OCI-LY1 (cell line): ENCODE measurements at regions not wholly inside any gene's neighbourhood (a gene's known extent, or its start where the extent isn't known, plus 50 kb on each side); places are given as distances from the start of the nearest gene placed in this dataset.

Source experiments
- CTCF ChIP-seq: fragments of 200-600 bp; sonication (generic), shearing (Covaris generic); IDR thresholded peaks from 2 replicates; pipeline ENCODE4 v1.5.1; 2017; ENCODE audit warnings: mild to moderate bottlenecking, antibody characterized with exemption, low read length, moderate library complexity, mixed read lengths
- EZH2 ChIP-seq: fragments of 200-600 bp; sonication (generic), shearing (Covaris generic); IDR thresholded peaks from 2 replicates; pipeline ENCODE4 v1.8.0; 2017; ENCODE audit warnings: borderline replicate concordance, mixed run types, mild to moderate bottlenecking, antibody characterized with exemption, low read length, moderate library complexity, mixed read lengths

- TF ChIP-seq EZH2, result no peak
- TF ChIP-seq CTCF, result no peak
Observed at GRCh38 chr4:159606835-159607234, 504.0 kb downstream of the RAPGEF2 start.
